HEK293 (cell line): ENCODE measurements at regions not wholly inside any gene's neighbourhood (a gene's known extent, or its start where the extent isn't known, plus 50 kb on each side); places are given as distances from the start of the nearest gene placed in this dataset.

ENCODE experiments used
- CTCF ChIA-PET: fragments of 350-600 bp; formaldehyde crosslinking; extraction: SDS; loops from one replicate; lab custom pipeline; 2021; ENCODE audit warnings: antibody characterized with exemption; lab: Yijun Ruan, JAX
- POLR2A ChIA-PET: fragments of 300-600 bp; formaldehyde crosslinking; extraction: SDS; loops from one replicate; lab custom pipeline; 2020; ENCODE audit warnings: antibody characterized with exemption, inconsistent platforms; lab: Yijun Ruan, JAX
- H3K27ac ChIP-seq: fragments of 200-500 bp; sonication (Bioruptor generic); 2 replicates; pipeline ENCODE4 v1.5.1; 2014; ENCODE audit warnings: low read depth, low read length, control low read depth, inconsistent platforms; ENCODE audit errors: extremely low read depth
- H3K36me3 ChIP-seq, 2 experiments: fragments of 200-500 bp in 1 of 2; sonication (Bioruptor generic) in 1 of 2; 1 replicate in 1 of 2; 2 replicates in 1 of 2; pipeline ENCODE4 v1.5.1; 2014 to 2017; ENCODE audit warnings: inconsistent platforms in 2 of 2, low read length in 2 of 2; ENCODE audit not compliant: control insufficient read depth in 2 of 2, insufficient read depth in 1 of 2
- H3K4me1 ChIP-seq: fragments of 200-500 bp; sonication (Bioruptor generic); 2 replicates; pipeline ENCODE4 v1.5.1; 2014; ENCODE audit warnings: mild to moderate bottlenecking, low read length, inconsistent platforms; ENCODE audit not compliant: control insufficient read depth, insufficient read depth
- H3K4me3 ChIP-seq: 2 replicates; pipeline ENCODE4 v1.5.1; 2011; ENCODE audit warnings: low read depth, mild to moderate bottlenecking, control low read depth, low read length, moderate library complexity
- H3K9me3 ChIP-seq: fragments of 200-500 bp; sonication (Bioruptor generic); 2 replicates; pipeline ENCODE4 v1.5.1; 2014; ENCODE audit warnings: low read depth, low read length, inconsistent platforms; ENCODE audit not compliant: control insufficient read depth, insufficient read depth
- KLF1 ChIP-seq: fragments of 450-650 bp; formaldehyde crosslinking; IDR thresholded peaks from 2 replicates; pipeline ENCODE4 v1.5.1; 2016; ENCODE audit warnings: missing biosample characterization, missing genetic modification characterization
- OSR2 ChIP-seq: fragments of 450-650 bp; formaldehyde crosslinking; IDR thresholded peaks from 2 replicates; pipeline ENCODE4 v1.5.1; 2016; ENCODE audit warnings: missing biosample characterization, missing genetic modification characterization
- SP3 ChIP-seq: fragments of 450-650 bp; formaldehyde crosslinking; IDR thresholded peaks from 2 replicates; pipeline ENCODE4 v1.5.1; 2016; ENCODE audit warnings: missing biosample characterization, missing genetic modification characterization
- YY1 ChIP-seq: fragments of 450-650 bp; formaldehyde crosslinking; IDR thresholded peaks from 2 replicates; pipeline ENCODE4 v1.5.1; 2018; ENCODE audit warnings: missing biosample characterization, missing genetic modification characterization
- ZBTB48 ChIP-seq: fragments of 450-650 bp; formaldehyde crosslinking; IDR thresholded peaks from 2 replicates; pipeline ENCODE4 v1.5.1; 2016; ENCODE audit warnings: missing biosample characterization, missing genetic modification characterization
- ZNF112 ChIP-seq: fragments of 450-650 bp; formaldehyde crosslinking; IDR thresholded peaks from 2 replicates; pipeline ENCODE4 v1.5.0; 2017; ENCODE audit warnings: missing biosample characterization, missing genetic modification characterization
- ZNF146 ChIP-seq: fragments of 450-650 bp; formaldehyde crosslinking; IDR thresholded peaks from 2 replicates; pipeline ENCODE4 v1.5.1; 2016; ENCODE audit warnings: missing biosample characterization, missing genetic modification characterization
- ZNF169 ChIP-seq: fragments of 450-650 bp; formaldehyde crosslinking; IDR thresholded peaks from 2 replicates; pipeline ENCODE4 v1.5.1; 2016; ENCODE audit warnings: missing biosample characterization, missing genetic modification characterization
- ZNF19 ChIP-seq: fragments of 450-650 bp; formaldehyde crosslinking; IDR thresholded peaks from 2 replicates; pipeline ENCODE4; 2016; ENCODE audit warnings: missing biosample characterization, missing genetic modification characterization, low read depth
- ZNF324 ChIP-seq: fragments of 450-650 bp; formaldehyde crosslinking; IDR thresholded peaks from 2 replicates; pipeline ENCODE4 v1.5.1; 2016; ENCODE audit warnings: missing biosample characterization, missing genetic modification characterization
- ZNF335 ChIP-seq: fragments of 450-650 bp; formaldehyde crosslinking; conservative IDR thresholded peaks from 2 replicates; pipeline ENCODE4 v1.5.1; 2016; ENCODE audit warnings: missing biosample characterization, missing genetic modification characterization
- ZNF423 ChIP-seq: fragments of 450-650 bp; formaldehyde crosslinking; IDR thresholded peaks from 2 replicates; pipeline ENCODE4 v1.5.1; 2016; ENCODE audit warnings: missing biosample characterization, missing genetic modification characterization
- ZNF561 ChIP-seq: fragments of 450-650 bp; IDR thresholded peaks from 2 replicates; pipeline ENCODE4 v1.5.1; 2018; ENCODE audit warnings: missing biosample characterization, missing genetic modification characterization, borderline replicate concordance
- ZNF621 ChIP-seq: fragments of 450-650 bp; formaldehyde crosslinking; IDR thresholded peaks from 2 replicates; pipeline ENCODE4 v1.5.1; 2017; ENCODE audit warnings: missing biosample characterization, missing genetic modification characterization
- ZNF624 ChIP-seq: fragments of 450-650 bp; formaldehyde crosslinking; IDR thresholded peaks from 2 replicates; pipeline ENCODE4 v1.5.1; 2017; ENCODE audit warnings: missing biosample characterization, missing genetic modification characterization
- ZNF654 ChIP-seq: fragments of 450-650 bp; formaldehyde crosslinking; IDR thresholded peaks from 2 replicates; pipeline ENCODE4 v1.5.1; 2016; ENCODE audit warnings: low read depth, missing biosample characterization, missing genetic modification characterization
- ZNF664 ChIP-seq: fragments of 450-650 bp; formaldehyde crosslinking; IDR thresholded peaks from 2 replicates; pipeline ENCODE4 v1.5.1; 2016; ENCODE audit warnings: missing biosample characterization, missing genetic modification characterization
- ZNF677 ChIP-seq: fragments of 450-650 bp; IDR thresholded peaks from 2 replicates; pipeline ENCODE4 v1.5.0; 2018; ENCODE audit warnings: missing biosample characterization, mild to moderate bottlenecking, missing genetic modification characterization, moderate library complexity
- ZNF747 ChIP-seq: fragments of 450-650 bp; formaldehyde crosslinking; IDR thresholded peaks from 2 replicates; pipeline ENCODE4 v1.5.1; 2016; ENCODE audit warnings: missing biosample characterization, missing genetic modification characterization
- ZNF768 ChIP-seq: fragments of 450-650 bp; formaldehyde crosslinking; IDR thresholded peaks from 2 replicates; pipeline ENCODE4 v1.5.1; 2018; ENCODE audit warnings: missing biosample characterization, mild to moderate bottlenecking, missing genetic modification characterization
- ZNF791 ChIP-seq: fragments of 450-650 bp; formaldehyde crosslinking; IDR thresholded peaks from 2 replicates; pipeline ENCODE4 v1.5.1; 2016; ENCODE audit warnings: missing biosample characterization, missing genetic modification characterization
- ZNF792 ChIP-seq: fragments of 450-650 bp; formaldehyde crosslinking; IDR thresholded peaks from 2 replicates; pipeline ENCODE4 v1.5.1; 2016; ENCODE audit warnings: missing biosample characterization, missing genetic modification characterization
- TF ChIP-seq, protein P1 (sequence below): fragments of 450-650 bp; IDR thresholded peaks from 2 replicates; pipeline ENCODE4 v1.5.1; 2018; ENCODE audit warnings: missing biosample characterization, mild to moderate bottlenecking, missing genetic modification characterization
- TF ChIP-seq, protein P2 (sequence below): fragments of 450-650 bp; formaldehyde crosslinking; IDR thresholded peaks from 2 replicates; pipeline ENCODE4 v1.5.1; 2017; ENCODE audit warnings: missing biosample characterization, missing genetic modification characterization
- TF ChIP-seq, protein P3 (sequence below): fragments of 450-650 bp; formaldehyde crosslinking; IDR thresholded peaks from 2 replicates; pipeline ENCODE4 v1.5.1; 2016; ENCODE audit warnings: missing biosample characterization, missing genetic modification characterization
- TF ChIP-seq, protein P4 (sequence below): IDR thresholded peaks from 2 replicates; pipeline ENCODE4 v1.6.1; 2011; ENCODE audit warnings: mild to moderate bottlenecking, low read depth, low read length, borderline replicate concordance
- TF ChIP-seq, protein P5 (sequence below): fragments of 450-650 bp; formaldehyde crosslinking; IDR thresholded peaks from 2 replicates; pipeline ENCODE4 v1.5.1; 2016; ENCODE audit warnings: missing biosample characterization, missing genetic modification characterization

DNA sequence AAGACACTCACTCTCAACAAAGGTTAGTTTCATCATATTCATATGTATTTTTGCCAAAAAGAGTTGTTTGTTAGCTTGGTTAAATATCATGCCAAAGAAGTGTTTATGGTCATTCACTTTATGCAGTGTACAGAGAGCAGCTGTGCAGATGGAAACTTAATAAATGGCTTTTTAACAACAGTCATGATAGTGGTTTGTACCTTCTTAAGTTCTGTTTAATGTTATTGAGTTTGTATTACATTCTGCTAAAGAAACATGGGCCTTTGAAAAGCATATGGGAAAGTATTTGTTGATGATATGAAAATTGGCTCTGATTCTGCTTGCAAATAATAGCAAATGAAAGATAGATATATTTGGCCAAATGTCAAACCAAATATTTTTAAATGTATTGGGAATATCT lies 607.3 kb downstream of the NCAM2 start:
- no peak overlapping the region for H3K4me3 ChIP-seq
- no peaks in the 10 kb centered on the region for H3K9me3 ChIP-seq
- no peak overlapping the region for H3K27ac ChIP-seq
- no peaks in the 10 kb centered on the region for H3K4me1 ChIP-seq
- TF ChIP-seq, protein P1, sequence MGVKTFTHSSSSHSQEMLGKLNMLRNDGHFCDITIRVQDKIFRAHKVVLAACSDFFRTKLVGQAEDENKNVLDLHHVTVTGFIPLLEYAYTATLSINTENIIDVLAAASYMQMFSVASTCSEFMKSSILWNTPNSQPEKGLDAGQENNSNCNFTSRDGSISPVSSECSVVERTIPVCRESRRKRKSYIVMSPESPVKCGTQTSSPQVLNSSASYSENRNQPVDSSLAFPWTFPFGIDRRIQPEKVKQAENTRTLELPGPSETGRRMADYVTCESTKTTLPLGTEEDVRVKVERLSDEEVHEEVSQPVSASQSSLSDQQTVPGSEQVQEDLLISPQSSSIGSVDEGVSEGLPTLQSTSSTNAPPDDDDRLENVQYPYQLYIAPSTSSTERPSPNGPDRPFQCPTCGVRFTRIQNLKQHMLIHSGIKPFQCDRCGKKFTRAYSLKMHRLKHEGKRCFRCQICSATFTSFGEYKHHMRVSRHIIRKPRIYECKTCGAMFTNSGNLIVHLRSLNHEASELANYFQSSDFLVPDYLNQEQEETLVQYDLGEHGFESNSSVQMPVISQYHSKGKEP (tag by site-specific recombination): no peak
- TF ChIP-seq OSR2 (no peak), ZNF561 (tag by site-specific recombination) (no peak), ZNF791 (tag by site-specific recombination) (no peak), ZNF423 (no peak), ZNF112 (tag by site-specific recombination) (no peak), ZNF768 (no peak), ZBTB48 (tag by site-specific recombination) (no peak), ZNF324 (tag by site-specific recombination) (no peak), ZNF169 (tag by site-specific recombination) (no peak), ZNF654 (tag by site-specific recombination) (no peak), ZNF146 (tag by site-specific recombination) (no peak), ZNF677 (tag by site-specific recombination) (no peak), ZNF624 (tag by site-specific recombination) (no peak), ZNF792 (tag by site-specific recombination) (no peak), YY1 (tag by site-specific recombination) (no peak)
- TF ChIP-seq, protein P2, sequence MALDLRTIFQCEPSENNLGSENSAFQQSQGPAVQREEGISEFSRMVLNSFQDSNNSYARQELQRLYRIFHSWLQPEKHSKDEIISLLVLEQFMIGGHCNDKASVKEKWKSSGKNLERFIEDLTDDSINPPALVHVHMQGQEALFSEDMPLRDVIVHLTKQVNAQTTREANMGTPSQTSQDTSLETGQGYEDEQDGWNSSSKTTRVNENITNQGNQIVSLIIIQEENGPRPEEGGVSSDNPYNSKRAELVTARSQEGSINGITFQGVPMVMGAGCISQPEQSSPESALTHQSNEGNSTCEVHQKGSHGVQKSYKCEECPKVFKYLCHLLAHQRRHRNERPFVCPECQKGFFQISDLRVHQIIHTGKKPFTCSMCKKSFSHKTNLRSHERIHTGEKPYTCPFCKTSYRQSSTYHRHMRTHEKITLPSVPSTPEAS (tag by site-specific recombination): no peak
- TF ChIP-seq, protein P3, sequence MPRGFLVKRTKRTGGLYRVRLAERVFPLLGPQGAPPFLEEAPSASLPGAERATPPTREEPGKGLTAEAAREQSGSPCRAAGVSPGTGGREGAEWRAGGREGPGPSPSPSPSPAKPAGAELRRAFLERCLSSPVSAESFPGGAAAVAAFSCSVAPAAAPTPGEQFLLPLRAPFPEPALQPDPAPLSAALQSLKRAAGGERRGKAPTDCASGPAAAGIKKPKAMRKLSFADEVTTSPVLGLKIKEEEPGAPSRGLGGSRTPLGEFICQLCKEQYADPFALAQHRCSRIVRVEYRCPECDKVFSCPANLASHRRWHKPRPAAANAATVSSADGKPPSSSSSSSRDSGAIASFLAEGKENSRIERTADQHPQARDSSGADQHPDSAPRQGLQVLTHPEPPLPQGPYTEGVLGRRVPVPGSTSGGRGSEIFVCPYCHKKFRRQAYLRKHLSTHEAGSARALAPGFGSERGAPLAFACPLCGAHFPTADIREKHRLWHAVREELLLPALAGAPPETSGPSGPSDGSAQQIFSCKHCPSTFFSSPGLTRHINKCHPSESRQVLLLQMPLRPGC: no peak
- TF ChIP-seq, all 188 proteins: peak for 0
- CTCF ChIA-PET: no interaction called here
- POLR2A ChIA-PET: no interaction called here
- H3K36me3 ChIP-seq: no peaks in the 10 kb centered on the region

DNA sequence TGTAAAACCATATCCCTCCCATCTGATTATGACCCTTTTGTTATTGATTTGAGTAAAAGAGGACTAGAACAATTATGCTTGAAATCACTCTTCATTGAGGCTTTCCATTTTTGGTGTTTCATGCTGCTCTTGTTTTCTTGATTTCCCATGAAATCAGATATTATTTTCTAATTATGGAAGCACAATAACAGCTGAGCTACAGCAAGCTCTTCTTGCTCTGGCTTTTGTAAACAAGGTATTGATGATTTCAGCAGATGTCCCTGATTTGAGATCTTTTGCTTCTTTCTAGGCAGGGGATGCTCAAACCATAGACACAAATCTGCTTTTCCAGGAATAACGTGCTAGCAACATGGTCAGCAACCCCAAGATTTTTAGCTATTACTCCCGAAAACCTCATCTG lies 607.8 kb downstream of the NCAM2 start:
- Histone ChIP-seq H3K4me1 (no peaks in the 10 kb centered on the region), H3K27ac (no peak overlapping the region), H3K9me3 (no peaks in the 10 kb centered on the region), H3K36me3 (no peaks in the 10 kb centered on the region), H3K4me3 (no peak overlapping the region)
- ChIA-PET POLR2A (no interaction called here), CTCF (interaction anchor here (0.6 kb wide), 1 partner anchor 1787 kb away, joined by 3 read pairs; no protein-coding TSS in a partner anchor)
- TF ChIP-seq ZNF621 (tag by site-specific recombination): no peak

DNA sequence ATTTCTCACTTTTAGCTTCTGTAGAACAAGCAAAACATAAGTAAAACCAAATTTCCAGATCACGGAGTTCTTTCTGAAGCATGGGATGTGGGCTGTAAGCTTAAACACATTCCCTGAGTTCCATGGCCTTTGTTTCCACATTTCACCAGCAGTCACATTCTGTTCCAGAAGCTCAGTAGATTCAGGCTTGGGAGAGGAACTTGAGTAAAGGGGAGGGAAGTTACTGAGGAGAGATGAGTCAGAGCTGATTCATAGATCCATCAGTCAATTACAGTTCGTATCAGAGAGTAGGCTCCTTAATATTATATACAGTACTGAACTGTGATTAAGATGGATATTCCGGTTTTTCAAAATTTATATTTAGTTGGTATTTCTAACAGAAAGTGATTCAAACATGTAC lies 614.3 kb downstream of the NCAM2 start:
- no peak overlapping the region for H3K27ac ChIP-seq
- no peaks in the 10 kb centered on the region for H3K4me1 ChIP-seq
- POLR2A ChIA-PET: no interaction called here
- H3K9me3 ChIP-seq: no peaks in the 10 kb centered on the region
- no peak overlapping the region for H3K4me3 ChIP-seq
- H3K36me3 ChIP-seq: no peaks in the 10 kb centered on the region
- CTCF ChIA-PET: interaction anchor here (1.7 kb wide), 1 partner anchor 9 kb away, joined by 3 read pairs; no protein-coding TSS in a partner anchor
- no peak for TF ChIP-seq ZNF19 (tag by site-specific recombination)
- TF ChIP-seq KLF1 (tag by site-specific recombination): no peak
- TF ChIP-seq, protein P4, sequence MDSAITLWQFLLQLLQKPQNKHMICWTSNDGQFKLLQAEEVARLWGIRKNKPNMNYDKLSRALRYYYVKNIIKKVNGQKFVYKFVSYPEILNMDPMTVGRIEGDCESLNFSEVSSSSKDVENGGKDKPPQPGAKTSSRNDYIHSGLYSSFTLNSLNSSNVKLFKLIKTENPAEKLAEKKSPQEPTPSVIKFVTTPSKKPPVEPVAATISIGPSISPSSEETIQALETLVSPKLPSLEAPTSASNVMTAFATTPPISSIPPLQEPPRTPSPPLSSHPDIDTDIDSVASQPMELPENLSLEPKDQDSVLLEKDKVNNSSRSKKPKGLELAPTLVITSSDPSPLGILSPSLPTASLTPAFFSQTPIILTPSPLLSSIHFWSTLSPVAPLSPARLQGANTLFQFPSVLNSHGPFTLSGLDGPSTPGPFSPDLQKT: no peak
- no peak for TF ChIP-seq ZNF664
- no peak for TF ChIP-seq SP3
- TF ChIP-seq ZNF335 (tag by site-specific recombination): no peak
- TF ChIP-seq OSR2: no peak
- TF ChIP-seq ZNF747 (tag by site-specific recombination): no peak
- TF ChIP-seq, protein P5, sequence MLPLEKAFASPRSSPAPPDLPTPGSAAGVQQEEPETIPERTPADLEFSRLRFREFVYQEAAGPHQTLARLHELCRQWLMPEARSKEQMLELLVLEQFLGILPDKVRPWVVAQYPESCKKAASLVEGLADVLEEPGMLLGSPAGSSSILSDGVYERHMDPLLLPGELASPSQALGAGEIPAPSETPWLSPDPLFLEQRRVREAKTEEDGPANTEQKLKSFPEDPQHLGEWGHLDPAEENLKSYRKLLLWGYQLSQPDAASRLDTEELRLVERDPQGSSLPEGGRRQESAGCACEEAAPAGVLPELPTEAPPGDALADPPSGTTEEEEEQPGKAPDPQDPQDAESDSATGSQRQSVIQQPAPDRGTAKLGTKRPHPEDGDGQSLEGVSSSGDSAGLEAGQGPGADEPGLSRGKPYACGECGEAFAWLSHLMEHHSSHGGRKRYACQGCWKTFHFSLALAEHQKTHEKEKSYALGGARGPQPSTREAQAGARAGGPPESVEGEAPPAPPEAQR: no peak
